Sigmoid colon (tissue), 6 donors: ENCODE measurements at regions not wholly inside any gene's neighbourhood (a gene's known extent, or its start where the extent isn't known, plus 50 kb on each side); places are given as distances from the start of the nearest gene placed in this dataset.

Experiments
- DNase-seq: peaks from one replicate; pipeline ENCODE4 v3.0.0-alpha.2; 2019
- H3K27ac ChIP-seq, 4 donors: fragments of 200-600 bp; sonication (generic); one replicate each; pipeline ENCODE4 v1.5.1; 2016 to 2019; ENCODE audit warnings: mild to moderate bottlenecking in 1 of 4
- H3K27me3 ChIP-seq, 3 donors: fragments of 200-600 bp; sonication (generic); one replicate each; pipeline ENCODE4 v1.5.1; 2019; ENCODE audit warnings: mild to moderate bottlenecking in 1 of 3
- H3K36me3 ChIP-seq, 4 donors: fragments of 200-600 bp; sonication (generic); one replicate each; pipeline ENCODE4 v1.5.1; 2016 to 2019
- H3K4me1 ChIP-seq, 4 donors: fragments of 200-600 bp; sonication (generic); one replicate each; pipeline ENCODE4 v1.5.1; 2017 to 2019
- H3K4me3 ChIP-seq, 4 donors: fragments of 200-600 bp; sonication (generic); one replicate each; pipeline ENCODE4 v1.5.1; 2017 to 2019; ENCODE audit warnings: mild to moderate bottlenecking in 2 of 4, moderate library complexity in 1 of 4
- H3K9me3 ChIP-seq, 4 donors: fragments of 200-600 bp in 3 of 4; sonication (generic) in 3 of 4; one replicate each; pipeline versions ENCODE4 v1.5.1 to v1.6.1; 2013 to 2019
- EP300 ChIP-seq, 4 donors: sonication (generic); formaldehyde crosslinking; IDR thresholded peaks; one replicate each; pipeline ENCODE4 v1.6.1; 2017; ENCODE audit warnings: antibody characterized with exemption in 4 of 4
- POLR2A ChIP-seq, 2 donors: fragments of 450-650 bp; IDR thresholded peaks; one replicate each; pipeline ENCODE4 v1.6.1; 2016; ENCODE audit warnings: antibody characterized with exemption in 2 of 2, mild to moderate bottlenecking in 2 of 2, moderate library complexity in 2 of 2
- POLR2AphosphoS5 ChIP-seq, 4 donors: sonication (generic); formaldehyde crosslinking; IDR thresholded peaks; one replicate each; pipeline ENCODE4 v1.6.1; 2017; ENCODE audit warnings: antibody characterized with exemption in 4 of 4
- WGBS, 2 donors: extraction: QIAGEN DNeasy Blood & Tissue Kit; methylation state at CpG; one replicate each; pipeline ENCODE4 v1.1.7; 2013; 5-methylcytosine and 5-hydroxymethylcytosine counted together
- intact Hi-C: fragments of 100-400 bp; cut with DNase I; formaldehyde crosslinking; loops from one replicate; pipeline ENCODE4 v1.15.1; 2023
- TF ChIP-seq, protein P1 (sequence below), 4 experiments: fragments of 450-650 bp in 3 of 4; fragments of 200-600 bp in 1 of 4; IDR thresholded peaks; one replicate each; pipeline ENCODE4 v1.5.1; 2016 to 2019; ENCODE audit warnings: antibody characterized with exemption in 4 of 4, mild to moderate bottlenecking in 3 of 4, moderate library complexity in 2 of 4
- donor health status: healthy with polysubstance abuse.
- donor health status: healthy.

GRCh38 chr6:122315842-122316241 is 83.6 kb upstream of the HSF2 start:
- no peaks in the 10 kb centered on the region for H3K4me1 ChIP-seq
- WGBS, 2 donors: 64 to 74% methylated on average over 1 of the region's 1 CpG
- H3K36me3 ChIP-seq: no peaks in the 10 kb centered on the region
- H3K27ac ChIP-seq: no peak overlapping the region
- H3K27me3 ChIP-seq: no peaks in the 10 kb centered on the region
- DNase-seq: no peak
- peaks cover 0 to 5% (median 1%) of the 10 kb centered on the region in 4 donors for H3K9me3 ChIP-seq
- intact Hi-C loops: no loop called here
- no peak overlapping the region for H3K4me3 ChIP-seq
- TF ChIP-seq EP300 (IDR thresholded peaks at IDR 0.05) (no peak), POLR2A (IDR thresholded peaks at IDR 0.05) (no peak), POLR2AphosphoS5 (IDR thresholded peaks at IDR 0.05) (no peak)
- TF ChIP-seq, protein P1, sequence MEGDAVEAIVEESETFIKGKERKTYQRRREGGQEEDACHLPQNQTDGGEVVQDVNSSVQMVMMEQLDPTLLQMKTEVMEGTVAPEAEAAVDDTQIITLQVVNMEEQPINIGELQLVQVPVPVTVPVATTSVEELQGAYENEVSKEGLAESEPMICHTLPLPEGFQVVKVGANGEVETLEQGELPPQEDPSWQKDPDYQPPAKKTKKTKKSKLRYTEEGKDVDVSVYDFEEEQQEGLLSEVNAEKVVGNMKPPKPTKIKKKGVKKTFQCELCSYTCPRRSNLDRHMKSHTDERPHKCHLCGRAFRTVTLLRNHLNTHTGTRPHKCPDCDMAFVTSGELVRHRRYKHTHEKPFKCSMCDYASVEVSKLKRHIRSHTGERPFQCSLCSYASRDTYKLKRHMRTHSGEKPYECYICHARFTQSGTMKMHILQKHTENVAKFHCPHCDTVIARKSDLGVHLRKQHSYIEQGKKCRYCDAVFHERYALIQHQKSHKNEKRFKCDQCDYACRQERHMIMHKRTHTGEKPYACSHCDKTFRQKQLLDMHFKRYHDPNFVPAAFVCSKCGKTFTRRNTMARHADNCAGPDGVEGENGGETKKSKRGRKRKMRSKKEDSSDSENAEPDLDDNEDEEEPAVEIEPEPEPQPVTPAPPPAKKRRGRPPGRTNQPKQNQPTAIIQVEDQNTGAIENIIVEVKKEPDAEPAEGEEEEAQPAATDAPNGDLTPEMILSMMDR (IDR thresholded peaks at IDR 0.05): no peak

DNA sequence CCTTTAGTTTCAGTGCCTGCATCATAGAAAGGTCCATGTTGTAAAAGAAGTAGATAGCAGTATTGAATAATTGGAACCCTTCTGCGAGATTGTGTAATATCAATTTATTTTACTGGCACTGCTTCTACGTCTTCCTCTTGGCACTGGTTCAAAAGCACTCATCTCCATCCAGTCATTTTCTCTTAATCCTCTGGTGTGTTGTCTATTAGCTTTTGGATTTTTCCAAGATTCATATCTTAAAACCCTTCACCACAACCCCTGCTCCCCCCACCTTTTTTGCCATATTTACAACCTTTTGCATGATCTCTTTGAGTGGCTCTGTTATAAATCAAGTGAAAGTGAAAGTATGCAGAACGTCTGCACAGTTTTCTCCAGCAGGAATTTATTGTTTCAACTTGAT is 76.6 kb upstream of the HSF2 start:
- H3K4me3 ChIP-seq: peak overlapping the region in 3 of 4 donors; percentile 21 to 30 (median 22)
- H3K4me1 ChIP-seq: peaks cover 0 to 8% (median 5%) of the 10 kb centered on the region in 4 donors
- no peaks in the 10 kb centered on the region for H3K36me3 ChIP-seq
- 1 to 17% methylated on average over 3 of the region's 3 CpGs for WGBS, 2 donors
- TF ChIP-seq POLR2A (IDR thresholded peaks at IDR 0.05): no peak
- TF ChIP-seq POLR2AphosphoS5 (IDR thresholded peaks at IDR 0.05): no peak
- no peak for TF ChIP-seq EP300 (IDR thresholded peaks at IDR 0.05)
- TF ChIP-seq, protein P1 (IDR thresholded peaks at IDR 0.05): no peak
- H3K9me3 ChIP-seq: peaks cover 0 to 2% (median 0%) of the 10 kb centered on the region in 4 donors
- no peak for DNase-seq
- H3K27ac ChIP-seq: no peak overlapping the region
- intact Hi-C loops: no loop called here
- no peaks in the 10 kb centered on the region for H3K27me3 ChIP-seq

DNA sequence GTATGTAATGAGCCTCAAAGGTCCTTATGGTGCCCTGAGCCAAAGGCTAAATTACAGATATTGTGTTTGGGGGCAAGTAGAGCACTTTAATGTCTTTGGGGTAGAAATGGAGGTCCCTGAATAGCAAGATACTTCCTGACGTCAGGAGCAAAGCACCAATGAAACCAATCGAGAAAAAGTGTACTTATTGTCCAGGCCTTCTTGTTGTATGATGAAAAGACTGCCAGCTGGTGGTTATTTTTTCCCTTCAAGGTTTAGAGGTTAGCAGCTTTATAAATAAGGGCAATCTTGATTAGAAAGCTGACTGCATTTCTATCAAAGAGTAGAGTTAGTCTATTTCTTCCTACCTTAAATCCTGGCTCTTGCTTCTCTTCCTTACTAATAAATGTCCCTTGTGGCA is 76.1 kb upstream of the HSF2 start:
- WGBS, 2 donors: 69 to 75% methylated on average over 2 of the region's 2 CpGs
- Histone ChIP-seq H3K27ac (no peak overlapping the region), H3K4me1 (peaks cover 0 to 8% (median 5%) of the 10 kb centered on the region in 4 donors), H3K4me3 (peak overlapping the region in 2 of 4 donors; percentile 21 to 22), H3K36me3 (no peaks in the 10 kb centered on the region), H3K27me3 (no peaks in the 10 kb centered on the region), H3K9me3 (peaks cover 0 to 2% (median 0%) of the 10 kb centered on the region in 4 donors)
- intact Hi-C loops: no loop called here
- DNase-seq: no peak
- no peak for TF ChIP-seq EP300 (IDR thresholded peaks at IDR 0.05)
- no peak for TF ChIP-seq POLR2A (IDR thresholded peaks at IDR 0.05)
- TF ChIP-seq, protein P1 (IDR thresholded peaks at IDR 0.05): no peak
- TF ChIP-seq POLR2AphosphoS5 (IDR thresholded peaks at IDR 0.05): no peak

GRCh38 chr6:122330315-122330714 is 69.1 kb upstream of the HSF2 start:
- Histone ChIP-seq H3K36me3 (no peaks in the 10 kb centered on the region), H3K4me1 (no peaks in the 10 kb centered on the region), H3K9me3 (no peaks in the 10 kb centered on the region), H3K4me3 (no peak overlapping the region), H3K27me3 (no peaks in the 10 kb centered on the region), H3K27ac (no peak overlapping the region)
- WGBS, 2 donors: 38 to 41% methylated on average over 1 of the region's 1 CpG
- TF ChIP-seq POLR2AphosphoS5 (IDR thresholded peaks at IDR 0.05): no peak
- TF ChIP-seq, protein P1 (IDR thresholded peaks at IDR 0.05): no peak
- no peak for TF ChIP-seq EP300 (IDR thresholded peaks at IDR 0.05)
- TF ChIP-seq POLR2A (IDR thresholded peaks at IDR 0.05): no peak
- intact Hi-C loops: no loop called here
- no peak for DNase-seq

GRCh38 chr6:122337645-122338044 is 61.8 kb upstream of the HSF2 start:
- Histone ChIP-seq H3K27me3 (no peaks in the 10 kb centered on the region), H3K9me3 (no peaks in the 10 kb centered on the region), H3K4me1 (no peaks in the 10 kb centered on the region), H3K4me3 (no peak overlapping the region), H3K36me3 (no peaks in the 10 kb centered on the region), H3K27ac (no peak overlapping the region)
- intact Hi-C loops: no loop called here
- no peak for DNase-seq
- TF ChIP-seq POLR2AphosphoS5 (IDR thresholded peaks at IDR 0.05): no peak
- TF ChIP-seq EP300 (IDR thresholded peaks at IDR 0.05): no peak
- TF ChIP-seq POLR2A (IDR thresholded peaks at IDR 0.05): no peak
- TF ChIP-seq, protein P1 (IDR thresholded peaks at IDR 0.05): no peak
- 43 to 64% methylated on average over 3 of the region's 3 CpGs for WGBS, 2 donors
